NCI-H774 (cell line): ENCODE measurements at regions not wholly inside any gene's neighbourhood (a gene's known extent, or its start where the extent isn't known, plus 50 kb on each side); places are given as distances from the start of the nearest gene placed in this dataset.
A peak's percentile ranks its signal among the peaks of the same experiment; 100 is the strongest.
"Not testable (repeated sequence)": the region's sequence is repeated elsewhere in the genome, so short reads cannot be mapped to it uniquely, and the experiment has no call there.

Experiments used
- DNase-seq: peaks from one replicate; lab custom pipeline; 2025; lab: John Stamatoyannopoulos, UW

DNA sequence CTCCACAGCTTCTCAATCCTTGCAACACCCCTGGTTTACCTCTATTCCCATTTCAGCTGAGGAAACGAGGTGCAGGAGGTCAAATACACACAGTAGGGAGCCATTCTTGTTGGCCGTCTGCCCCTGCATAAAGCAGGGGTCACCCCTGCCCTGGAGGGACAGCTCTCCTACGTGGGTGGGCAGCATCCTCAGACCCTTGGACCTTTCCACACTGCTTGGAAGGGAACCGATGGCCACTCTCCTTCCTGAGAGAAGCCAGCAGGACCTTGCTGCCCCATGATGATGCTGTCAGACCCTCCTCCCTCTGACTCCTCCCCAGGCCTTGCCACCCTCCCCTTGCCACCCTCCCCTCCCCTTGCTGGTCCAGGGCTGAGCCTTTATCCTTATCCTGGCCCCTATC is 121.1 kb upstream of the SYT13 start:
- DNase-seq, result no peak

DNA sequence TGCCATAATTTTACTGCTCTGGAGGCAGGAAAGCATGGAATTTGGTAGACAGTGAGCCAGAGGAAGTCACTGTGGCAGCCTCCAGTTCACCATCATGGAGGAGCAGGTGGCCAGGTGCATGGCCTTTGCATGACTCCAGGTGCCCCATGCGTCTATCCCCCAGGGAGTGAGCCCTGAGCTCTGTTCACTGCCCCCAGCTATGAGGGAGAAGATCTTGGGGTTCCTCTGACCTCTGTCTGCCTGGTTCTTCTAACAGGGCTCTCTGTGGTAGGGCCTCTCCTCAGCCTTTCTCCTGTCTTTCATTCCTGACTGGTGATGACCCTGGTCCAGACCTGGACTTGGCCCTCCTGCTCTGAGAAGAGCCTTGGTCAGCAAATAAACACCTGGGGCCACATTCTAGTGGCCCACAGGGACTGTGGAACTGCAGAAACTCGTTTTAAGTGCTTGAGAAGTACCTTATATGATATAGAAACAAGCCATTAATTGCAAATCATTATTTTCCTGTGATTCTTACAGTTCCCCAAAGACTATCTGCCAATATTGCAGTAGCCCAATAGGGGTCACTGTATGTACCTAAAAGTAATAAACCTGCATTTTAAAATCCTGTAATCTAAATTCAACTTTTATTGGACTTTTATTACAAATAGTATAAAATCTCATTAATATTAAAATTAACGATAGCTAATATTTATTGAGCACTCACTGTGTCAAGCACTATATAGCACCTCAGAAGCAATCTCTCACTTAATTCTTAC is 120.0 kb upstream of the SYT13 start:
- peak; percentile 6 for DNase-seq

DNA sequence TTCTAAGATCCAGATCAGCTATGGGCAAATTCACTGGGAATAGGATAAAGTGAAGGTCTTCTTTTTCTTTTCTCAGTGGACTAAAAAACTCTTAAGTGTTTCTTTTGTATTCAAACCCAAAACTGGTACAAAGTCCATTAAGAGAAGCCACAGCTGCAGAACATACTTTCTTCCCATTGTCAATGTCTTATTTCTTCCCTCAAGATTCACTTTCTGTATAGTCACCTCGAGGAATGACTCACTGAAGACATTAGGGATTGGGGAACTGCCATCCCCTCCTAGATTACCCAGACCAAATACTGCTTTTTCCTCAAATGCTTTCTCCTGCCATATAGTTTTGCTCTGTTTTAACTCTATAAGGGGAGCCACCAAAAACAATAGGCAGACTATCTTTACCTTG is 117.4 kb upstream of the SYT13 start:
- not testable (repeated sequence) for DNase-seq

DNA sequence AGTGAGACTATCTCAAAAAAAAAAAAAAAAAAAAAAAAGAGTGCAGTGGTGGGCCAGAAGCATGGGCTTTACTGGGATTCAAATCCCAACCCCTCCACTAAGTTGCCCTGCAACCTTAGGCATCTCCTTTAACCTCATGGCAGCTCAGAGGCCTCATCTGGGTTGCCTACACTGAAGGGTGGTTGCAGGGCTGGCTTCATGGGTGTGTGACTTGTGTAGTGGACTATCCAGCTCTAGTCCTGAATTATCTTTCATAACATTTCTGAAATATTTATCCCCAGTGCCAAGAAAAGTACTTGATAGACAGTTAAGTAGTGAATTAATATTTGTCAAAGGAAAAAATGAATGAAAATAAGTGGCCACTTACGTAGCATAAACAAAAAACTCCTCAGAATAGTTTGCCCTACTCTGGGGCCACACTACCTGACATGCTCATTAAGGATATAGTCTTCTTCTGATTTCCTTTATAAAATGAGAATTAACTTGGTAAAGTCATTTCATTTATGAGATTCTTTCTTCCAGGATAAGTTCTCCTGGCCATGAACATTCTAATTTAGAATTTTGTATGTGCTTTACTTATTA is 116.0 kb upstream of the SYT13 start:
- DNase-seq, result no peak

DNA sequence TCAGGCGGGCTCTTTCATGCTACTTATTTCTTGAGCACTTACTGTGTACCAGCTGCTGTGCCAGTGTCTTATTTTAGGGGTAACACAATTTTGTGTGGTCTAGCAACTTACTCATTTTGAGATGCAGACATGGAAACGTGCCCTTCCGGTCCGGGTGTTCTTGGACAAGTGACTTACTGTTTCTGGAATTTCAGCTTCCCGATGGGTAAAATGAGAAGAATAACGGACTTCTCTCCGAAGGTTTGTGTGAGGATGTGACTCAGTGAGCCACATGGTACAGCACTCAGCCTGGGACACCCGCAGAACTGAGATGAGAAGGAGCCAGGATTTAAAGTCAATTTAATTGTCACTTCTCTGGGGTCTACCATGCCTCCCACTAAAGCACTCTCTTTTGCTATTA is 114.5 kb upstream of the SYT13 start:
- DNase-seq, result no peak

DNA sequence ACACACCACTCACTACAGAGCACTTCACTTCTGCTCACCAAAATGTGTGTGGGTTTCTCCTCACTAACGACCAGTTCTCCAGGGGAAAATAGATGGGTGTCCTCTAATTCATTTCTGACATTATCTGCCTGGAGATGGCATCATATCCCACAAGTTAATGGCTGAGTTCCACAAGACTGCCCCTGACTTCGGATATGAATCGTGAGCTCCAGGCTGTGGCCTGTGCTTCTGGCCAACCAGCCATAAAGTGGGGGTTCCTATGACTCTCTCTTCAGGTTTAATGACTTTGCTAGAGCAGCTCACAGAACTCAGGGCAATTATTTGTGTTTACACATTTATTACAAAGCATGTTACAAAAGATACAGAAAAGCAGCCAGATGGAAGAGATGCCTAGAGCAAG is 113.0 kb upstream of the SYT13 start:
- no peak for DNase-seq

DNA sequence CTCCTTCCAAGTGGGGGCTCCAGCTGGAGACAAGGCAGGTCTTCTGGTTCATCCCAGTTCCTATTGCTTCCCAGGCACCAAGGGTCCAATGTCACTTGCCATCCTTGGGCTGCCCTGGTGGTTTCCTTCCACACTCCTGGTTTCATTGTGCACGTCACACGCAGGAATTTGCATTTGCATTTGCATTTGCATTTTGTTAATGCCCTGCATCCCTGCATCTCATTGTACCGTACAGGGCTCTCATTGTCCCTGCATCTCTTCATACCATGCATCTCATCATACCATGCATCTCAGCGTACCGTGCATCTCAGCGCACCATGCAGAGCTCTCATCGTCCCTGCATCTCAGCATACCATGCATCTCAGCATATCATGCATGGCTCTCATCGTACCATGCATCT is 112.2 kb upstream of the SYT13 start:
- DNase-seq, result no peak

DNA sequence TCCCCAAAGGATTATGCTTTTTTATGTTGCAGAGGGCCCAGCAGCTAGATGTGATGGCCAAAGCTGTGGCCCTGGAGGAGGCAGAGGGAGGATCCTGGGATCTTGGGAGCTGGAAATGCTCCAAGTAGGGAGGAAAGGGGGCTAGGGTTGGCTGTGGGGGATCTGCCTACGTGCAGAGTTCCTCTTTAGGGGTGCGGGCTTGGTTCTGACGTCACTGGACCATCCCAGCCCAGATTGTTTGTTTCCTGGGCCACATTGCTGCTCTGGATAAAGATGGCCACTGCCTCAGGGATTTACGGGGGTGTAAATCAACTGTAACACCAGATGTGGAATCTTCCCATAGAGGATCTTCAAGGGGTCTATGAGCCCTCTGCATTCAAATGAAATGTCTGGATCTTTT is 110.3 kb upstream of the SYT13 start:
- no peak for DNase-seq

DNA sequence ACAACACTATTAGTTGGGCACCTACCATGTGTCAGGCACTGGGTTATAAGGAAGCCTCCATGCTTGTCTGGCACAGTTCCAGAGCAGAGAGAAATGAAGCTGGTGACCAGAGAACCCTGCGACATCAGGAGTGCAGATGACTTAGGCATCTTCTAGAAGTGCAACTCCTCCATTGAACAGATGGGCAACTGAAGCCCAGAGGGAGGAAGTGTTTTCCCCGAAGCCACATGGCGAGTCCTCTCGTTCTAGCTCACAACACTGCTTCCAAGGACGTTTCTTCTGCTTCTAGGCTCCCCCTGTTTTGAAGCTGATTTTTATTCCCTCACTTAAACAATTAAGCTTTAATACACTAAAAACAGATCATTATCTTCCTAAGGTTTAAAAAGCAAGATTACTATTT is 109.8 kb upstream of the SYT13 start:
- DNase-seq, result no peak

DNA sequence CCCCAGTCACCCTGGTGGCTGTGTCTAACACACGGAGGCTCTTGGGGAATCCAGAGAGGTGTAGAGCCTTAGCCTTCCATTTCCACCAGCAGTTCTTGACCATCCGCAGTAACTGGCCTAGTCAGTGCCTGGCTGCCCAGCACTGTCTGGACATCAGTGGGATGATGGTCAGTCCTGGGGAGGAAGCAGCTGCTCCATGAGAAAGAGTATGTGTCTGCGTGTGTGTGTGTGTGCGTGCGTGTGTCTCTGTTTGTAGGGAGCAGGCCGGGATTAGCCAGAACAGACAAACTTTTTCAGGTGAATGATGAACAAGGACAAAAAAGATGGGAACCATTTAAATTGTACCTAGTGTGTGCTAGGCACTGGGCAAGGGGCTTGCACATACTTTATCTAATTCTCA is 109.3 kb upstream of the SYT13 start:
- DNase-seq, result no peak

DNA sequence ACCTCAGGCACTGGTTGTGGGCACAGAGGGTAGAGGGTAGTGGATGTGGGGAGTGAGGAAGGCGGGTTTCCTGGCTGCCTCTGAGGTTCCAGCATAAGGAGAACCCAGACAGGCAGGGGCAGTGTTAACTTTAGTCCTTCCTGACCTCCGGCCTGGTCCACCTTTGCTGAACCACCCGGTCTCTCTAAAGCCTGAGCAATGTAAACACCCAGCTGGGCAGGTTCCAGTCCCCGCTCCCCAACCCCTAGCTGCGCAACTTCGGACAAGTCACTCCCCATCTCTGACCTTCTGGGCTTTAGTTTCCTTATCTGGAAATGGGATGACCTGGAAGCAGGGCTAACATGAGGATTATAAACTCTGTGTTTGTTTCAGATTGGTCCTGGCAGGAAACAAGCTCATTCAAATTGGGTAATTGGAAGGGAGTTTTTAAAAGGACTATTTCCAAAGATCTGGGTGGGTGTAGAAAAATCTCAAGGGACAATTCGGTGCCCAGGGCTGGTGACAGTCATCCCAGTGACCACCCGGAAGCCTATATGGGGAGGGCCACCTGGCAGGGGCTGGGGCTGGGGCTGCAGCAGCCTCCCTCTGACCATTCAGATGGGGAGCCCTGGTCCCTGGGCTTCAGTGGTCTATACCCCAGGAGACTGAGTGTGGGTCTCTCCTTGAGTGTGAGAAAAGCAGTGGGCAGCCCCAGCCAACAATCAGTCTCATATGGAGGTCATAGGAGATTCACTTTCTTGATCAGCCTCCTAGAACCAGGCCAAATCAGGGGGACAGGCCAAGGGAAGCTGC is 108.3 kb upstream of the SYT13 start:
- no peak for DNase-seq

DNA sequence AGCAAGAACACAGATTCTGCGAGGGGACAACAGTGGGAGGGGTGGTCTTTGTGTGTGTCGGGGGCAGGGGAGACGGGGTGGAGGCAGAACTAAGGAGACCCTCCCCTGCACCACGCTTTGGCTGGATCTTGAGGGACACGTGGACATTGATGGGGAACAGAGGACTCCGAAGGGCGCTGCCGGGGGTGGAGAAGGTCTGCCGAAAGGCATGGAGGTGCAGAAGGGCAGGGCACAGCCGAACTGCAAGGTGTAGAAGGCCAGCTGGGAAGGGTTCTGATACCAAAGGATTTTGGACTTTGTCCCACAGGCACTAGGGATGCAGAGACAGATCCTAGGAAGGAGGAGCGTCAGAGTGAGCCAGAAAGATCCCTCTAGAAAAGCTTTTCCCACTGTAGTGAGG is 107.7 kb upstream of the SYT13 start:
- no peak for DNase-seq

DNA sequence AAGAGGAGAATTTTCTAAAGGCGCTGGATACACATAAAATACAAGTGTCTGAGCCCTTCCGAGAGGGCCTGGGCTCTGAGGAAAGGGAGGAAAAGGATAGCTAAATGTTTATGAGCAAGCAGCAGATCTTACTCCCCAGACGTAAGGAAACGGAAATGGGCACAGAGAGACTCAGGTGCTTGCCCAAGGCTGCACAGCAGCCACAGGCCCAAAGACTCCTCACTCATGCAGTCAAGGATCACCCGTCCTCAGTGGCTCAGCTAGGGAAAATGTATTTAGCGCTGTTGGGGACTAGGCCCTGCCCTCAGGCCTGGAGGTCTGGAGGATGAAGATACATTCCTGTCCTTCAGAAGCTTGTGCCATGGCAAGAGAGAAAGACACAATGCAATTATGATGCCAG is 107.2 kb upstream of the SYT13 start:
- no peak for DNase-seq

DNA sequence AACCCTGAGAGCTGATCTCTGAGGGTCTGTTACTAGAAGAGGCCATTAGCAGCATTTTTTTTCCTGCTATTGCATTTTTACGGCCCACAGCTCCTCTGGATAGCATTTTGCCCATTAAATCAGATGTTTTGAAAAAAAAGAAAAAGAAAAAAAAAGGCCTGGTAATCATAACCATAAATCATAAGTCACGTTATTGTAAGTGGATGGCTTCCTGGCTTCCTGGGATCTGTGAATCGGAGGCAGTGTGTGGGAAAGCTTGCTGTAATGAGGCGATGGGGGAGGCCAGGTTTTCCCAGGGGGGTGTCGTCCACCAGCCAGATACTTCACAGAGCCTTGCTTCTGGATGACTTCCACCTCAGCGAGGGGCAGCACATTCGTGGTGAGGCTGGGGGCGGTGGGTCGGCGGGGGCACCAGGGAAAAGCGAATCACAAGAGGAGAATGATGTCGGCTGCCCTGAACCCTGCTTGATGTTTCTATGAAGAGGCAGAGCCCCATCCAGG is 106.5 kb upstream of the SYT13 start:
- no peak for DNase-seq

DNA sequence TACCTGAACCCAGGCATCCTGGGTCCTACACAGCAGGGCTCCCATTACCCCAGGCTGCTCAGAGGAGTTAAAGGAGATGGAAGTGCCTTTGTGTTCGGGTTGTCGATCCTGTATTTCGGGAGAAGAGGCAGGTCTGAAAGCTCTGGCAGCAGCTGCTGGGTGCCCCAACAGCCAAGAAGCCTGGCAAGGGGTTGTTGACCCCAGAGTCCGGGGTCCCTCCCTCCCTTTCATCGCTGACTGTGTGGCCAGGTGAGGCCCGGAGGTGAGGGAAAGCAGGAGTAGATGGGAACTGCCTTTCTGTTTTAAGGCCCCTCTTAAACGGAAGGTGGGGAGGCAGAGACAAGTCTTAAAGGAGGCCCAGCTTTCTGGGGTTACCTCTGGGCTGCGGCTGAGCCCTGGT is 106.0 kb upstream of the SYT13 start:
- no peak for DNase-seq

DNA sequence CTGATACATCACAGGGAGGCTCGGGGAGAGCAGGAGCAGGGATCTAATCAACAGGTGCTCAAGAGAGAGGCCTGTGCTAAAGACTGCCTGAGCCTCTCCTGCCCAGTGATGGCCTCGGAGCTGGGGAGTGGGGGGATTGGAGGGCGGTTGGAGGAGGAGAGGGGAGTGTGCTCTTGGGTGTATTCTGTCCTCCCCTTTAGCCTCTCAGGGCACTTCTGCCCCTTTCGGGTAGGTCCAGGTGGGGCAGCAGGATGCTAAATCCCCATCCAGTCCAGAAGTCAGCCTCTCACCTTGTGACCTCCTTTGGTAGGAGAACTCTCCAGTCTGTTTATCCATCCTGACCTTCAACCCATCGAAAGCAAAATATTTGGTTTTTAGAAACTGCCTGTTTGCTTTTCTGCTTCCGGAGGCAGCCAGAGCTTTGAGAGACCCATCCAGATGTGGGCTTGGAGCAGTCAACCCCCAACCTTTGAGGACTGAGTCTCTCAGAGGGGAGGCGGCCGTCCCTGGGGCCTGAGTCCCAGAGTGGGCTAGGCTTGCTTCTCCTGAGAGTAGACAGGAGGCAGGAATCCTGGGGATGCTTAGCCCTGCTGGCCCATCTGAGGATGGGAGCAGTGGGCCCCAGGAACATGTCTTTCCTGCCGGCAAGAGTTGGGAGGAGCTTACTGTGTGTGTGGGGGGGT is 105.2 kb upstream of the SYT13 start:
- DNase-seq, result no peak

DNA sequence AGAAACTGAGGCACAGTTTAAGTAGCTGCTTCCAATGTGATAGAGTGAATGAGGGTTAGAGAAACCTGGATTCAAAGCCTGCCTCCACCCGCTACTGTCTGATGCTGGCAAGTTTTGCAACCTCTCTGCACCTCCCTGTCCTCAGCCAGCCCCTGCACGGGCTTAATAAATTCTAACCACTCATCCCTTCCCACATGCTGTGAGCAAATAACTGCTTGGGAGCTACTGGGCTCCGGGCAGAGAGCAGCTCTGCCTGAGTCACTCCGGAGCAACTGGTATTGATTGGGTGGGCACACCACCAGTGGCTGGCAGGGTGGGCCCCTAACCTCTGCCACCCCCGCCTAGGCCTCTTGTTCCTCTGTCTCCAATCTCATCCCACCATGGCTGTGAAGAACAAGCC is 104.3 kb upstream of the SYT13 start:
- peak; percentile 49 for DNase-seq

DNA sequence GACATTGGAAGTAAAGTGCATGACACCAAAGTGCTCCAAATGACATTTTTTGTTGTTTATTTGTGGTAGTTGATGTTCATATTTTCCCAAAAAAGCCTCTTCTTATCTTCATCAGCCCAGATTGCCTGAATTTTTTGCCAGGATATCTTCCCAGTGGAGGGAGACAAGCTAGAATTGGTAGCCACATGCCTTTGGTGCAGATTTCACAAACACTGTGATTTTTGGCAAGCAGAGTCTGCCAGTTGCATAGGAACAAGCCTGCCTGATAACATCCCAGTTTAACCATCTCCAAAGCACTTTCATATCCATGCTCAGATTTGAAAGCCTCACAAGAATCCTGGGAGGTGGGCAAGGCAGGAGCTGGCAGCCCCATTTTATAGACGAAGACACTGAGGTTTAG is 102.3 kb upstream of the SYT13 start:
- no peak for DNase-seq

DNA sequence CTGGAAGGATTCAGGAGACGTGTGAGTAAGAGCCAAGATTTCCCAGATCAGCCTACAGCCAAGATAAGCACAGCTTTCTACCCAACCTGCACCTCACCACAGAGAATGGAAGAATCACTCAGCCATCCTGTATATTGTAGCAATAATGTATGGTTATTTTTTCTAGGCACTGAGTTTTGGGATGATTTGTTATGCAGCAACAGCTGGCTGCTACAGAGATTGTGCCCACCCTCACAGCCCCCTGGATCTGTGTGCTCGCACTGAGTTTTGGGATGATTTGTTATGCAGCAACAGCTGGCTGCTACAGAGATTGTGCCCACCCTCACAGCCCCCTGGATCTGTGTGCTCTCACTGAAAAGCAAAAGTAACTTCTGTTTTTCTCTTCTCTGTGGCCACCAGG is 101.7 kb upstream of the SYT13 start:
- DNase-seq, result not testable (repeated sequence)

DNA sequence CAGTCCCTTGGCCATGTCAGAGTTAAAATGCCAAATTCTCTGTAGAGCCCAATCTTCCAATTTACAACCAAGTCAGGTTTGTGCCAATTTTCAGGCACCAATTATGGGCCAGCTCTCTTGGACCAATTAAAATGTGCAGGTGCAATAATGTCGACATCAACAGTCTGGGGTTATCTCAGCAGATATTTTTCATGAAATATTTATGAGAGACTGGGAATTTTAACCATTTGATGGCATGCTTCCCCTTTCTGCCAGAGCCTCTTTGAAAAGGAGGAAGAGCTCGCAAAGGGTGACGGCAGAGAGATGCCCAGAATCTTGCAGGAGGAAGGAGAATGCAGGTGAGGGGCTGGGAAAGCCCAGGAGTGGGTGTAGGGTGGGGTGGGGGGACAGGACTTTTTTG is 100.8 kb upstream of the SYT13 start:
- no peak for DNase-seq

DNA sequence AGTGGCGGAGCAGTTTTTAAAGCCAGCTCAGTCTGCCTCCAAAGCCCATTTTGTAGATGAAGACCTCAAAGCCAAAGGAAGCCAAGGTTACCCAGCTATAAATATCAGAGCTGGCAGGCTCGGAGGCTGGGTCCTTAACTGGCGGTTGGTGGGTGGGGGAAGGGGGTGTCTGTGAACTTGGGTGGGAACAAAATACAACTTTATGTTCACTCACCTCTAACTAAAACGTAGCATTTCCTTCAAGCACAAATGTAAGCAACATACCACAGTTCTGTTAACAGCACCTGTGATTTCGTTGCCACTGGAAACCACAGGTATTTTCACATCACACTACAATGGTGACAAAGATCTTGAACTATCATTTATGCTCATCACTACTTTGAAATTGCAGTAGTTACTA is 99.7 kb upstream of the SYT13 start:
- no peak for DNase-seq

DNA sequence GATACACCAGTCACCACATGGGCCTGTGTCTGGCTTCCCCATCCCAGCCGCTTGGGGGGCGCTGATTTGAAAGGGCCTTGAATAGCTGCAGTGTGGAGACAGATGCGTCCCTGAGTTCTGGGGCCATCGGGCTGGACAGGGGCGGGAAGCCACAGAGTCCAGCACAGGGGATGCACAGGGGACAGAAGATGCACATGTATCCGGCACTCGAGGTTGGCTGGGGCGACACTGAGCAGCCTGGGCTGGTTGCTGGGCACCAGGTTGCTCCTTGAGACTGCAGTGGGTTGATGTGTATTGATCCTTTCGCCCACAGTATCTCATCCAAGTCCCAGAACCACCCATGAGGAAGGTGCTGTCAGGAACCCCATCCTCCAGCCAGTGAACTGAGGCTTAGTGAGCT is 99.3 kb upstream of the SYT13 start:
- DNase-seq, result no peak
